HepG2 (cell line): ENCODE measurements at regions not wholly inside any gene's neighbourhood (a gene's known extent, or its start where the extent isn't known, plus 50 kb on each side); places are given as distances from the start of the nearest gene placed in this dataset.

Experiments used
- ATAC-seq: fragments of 200-7000 bp; cut with Tn5 transposase; 3 replicates; pipeline ENCODE4 v1.9.1; 2020; ENCODE audit warnings: mild to moderate bottlenecking, moderate library complexity
- BruUV-seq: library from RNA; stranded (reverse); fragments of 400-500 nt; replicated peaks from 2 replicates; lab custom pipeline; 2021; lab: Mats Ljungman, UMichigan
- CTCF ChIA-PET: fragments of 300-600 bp; formaldehyde crosslinking; extraction: SDS; loops from one replicate; lab custom pipeline; 2021; ENCODE audit warnings: low total read pairs, inconsistent platforms, low intra/inter-chr PET ratio; lab: Yijun Ruan, JAX
- POLR2A ChIA-PET: fragments of 350-600 bp; sonication (Branson Sonifier 250); formaldehyde crosslinking; loops from one replicate; lab custom pipeline; 2020; ENCODE audit warnings: antibody characterized with exemption, inconsistent platforms; lab: Yijun Ruan, JAX
- DNase-seq: peaks from one replicate; pipeline ENCODE4 v3.0.0-alpha.2; 2015; ENCODE audit warnings: low spot score
- FAIRE-seq: peaks from 3 replicates; lab custom pipeline; 2011; peaks lifted over from hg19 to GRCh38; lab: Jason Lieb, UNC
- H2AFZ ChIP-seq: one replicate; pipeline ENCODE4 v1.6.1; 2011; ENCODE audit warnings: low read length, inconsistent platforms
- H3K27ac ChIP-seq: fragments of 300-600 bp; 3 replicates; pipeline ENCODE4 v1.8.0; 2011; ENCODE audit warnings: mixed run types, mild to moderate bottlenecking, mixed read lengths, low read length, inconsistent platforms; ENCODE audit not compliant: insufficient read depth; ENCODE audit errors: extremely low read length
- H3K27me3 ChIP-seq, 2 experiments: fragments of 200-600 bp in 1 of 2; 2 replicates in 1 of 2; 3 replicates in 1 of 2; pipeline versions ENCODE4 v1.6.0 to v1.8.0; 2011; ENCODE audit warnings: low read length in 2 of 2, mild to moderate bottlenecking in 2 of 2, moderate library complexity in 2 of 2, inconsistent platforms in 1 of 2; ENCODE audit not compliant: insufficient read depth in 2 of 2, control insufficient read depth in 1 of 2
- H3K36me3 ChIP-seq, 2 experiments: fragments of 200-600 bp in 1 of 2; replicated peaks in 1 of 2; 2 replicates in 1 of 2; 3 replicates in 1 of 2; pipeline versions ENCODE4 v1.5.1 to v1.8.0; 2011; ENCODE audit warnings: low read length in 2 of 2, inconsistent platforms in 1 of 2; ENCODE audit not compliant: insufficient read depth in 2 of 2, control insufficient read depth in 1 of 2
- H3K4me1 ChIP-seq: 2 replicates; pipeline ENCODE4 v1.5.1; 2012; ENCODE audit warnings: low read length, inconsistent platforms; ENCODE audit not compliant: insufficient read depth
- H3K4me2 ChIP-seq: 2 replicates; pipeline ENCODE4 v1.6.0; 2011; ENCODE audit warnings: low read depth, low read length, inconsistent platforms
- H3K4me3 ChIP-seq, 3 experiments: fragments of 200-600 bp in 1 of 3; sonication (generic), shearing (Covaris generic) in 1 of 3; replicated peaks in 1 of 3; 2 replicates each; pipeline ENCODE4 v1.5.1; 2011 to 2016; ENCODE audit warnings: low read length in 3 of 3, inconsistent platforms in 2 of 3, low read depth in 2 of 3, mild to moderate bottlenecking in 2 of 3, control low read depth in 1 of 3, mixed read lengths in 1 of 3; ENCODE audit not compliant: insufficient read depth in 1 of 3
- H3K79me2 ChIP-seq: one replicate; pipeline ENCODE4 v1.6.1; 2011; ENCODE audit warnings: low read length, inconsistent platforms; ENCODE audit not compliant: insufficient read depth
- H3K9ac ChIP-seq: 2 replicates; pipeline ENCODE4 v1.6.0; 2011; ENCODE audit warnings: mild to moderate bottlenecking, low read depth, low read length, inconsistent platforms; ENCODE audit not compliant: insufficient read depth
- H3K9me3 ChIP-seq: 2 replicates; pipeline ENCODE4 v1.5.1; 2012; ENCODE audit warnings: mild to moderate bottlenecking, low read length
- H4K20me1 ChIP-seq: 2 replicates; pipeline ENCODE4 v1.6.0; 2011; ENCODE audit warnings: inconsistent platforms, mild to moderate bottlenecking, low read length, moderate library complexity; ENCODE audit not compliant: insufficient read depth
- AKAP8 ChIP-seq: sonication (generic); formaldehyde crosslinking; IDR thresholded peaks from 2 replicates; pipeline ENCODE4 v1.5.1; 2020; ENCODE audit warnings: mild to moderate bottlenecking, missing genetic modification reagents
- ATAD3A ChIP-seq: sonication (generic); formaldehyde crosslinking; IDR thresholded peaks from 2 replicates; pipeline ENCODE4 v1.4.0; 2020; ENCODE audit warnings: missing genetic modification reagents
- BCL6 ChIP-seq: IDR thresholded peaks from 2 replicates; pipeline ENCODE4 v1.6.1; 2016; ENCODE audit warnings: missing genetic modification reagents, missing compliant biosample characterization
- BRD4 ChIP-seq: sonication (generic); formaldehyde crosslinking; IDR thresholded peaks from 2 replicates; pipeline ENCODE4 v1.4.0; 2020; ENCODE audit warnings: missing genetic modification reagents
- DRAP1 ChIP-seq: IDR thresholded peaks from 2 replicates; pipeline ENCODE4 v1.6.1; 2016; ENCODE audit warnings: missing genetic modification reagents, missing compliant biosample characterization
- JUNB ChIP-seq: sonication (generic); formaldehyde crosslinking; IDR thresholded peaks from 2 replicates; pipeline ENCODE4 v1.8.0; 2022; ENCODE audit warnings: missing genetic modification reagents, mild to moderate bottlenecking, borderline replicate concordance
- JUND ChIP-seq: sonication (generic); formaldehyde crosslinking; IDR thresholded peaks from 2 replicates; pipeline ENCODE4 v1.8.0; 2022; ENCODE audit warnings: mild to moderate bottlenecking, missing genetic modification reagents
- TSC22D2 ChIP-seq: sonication (generic); formaldehyde crosslinking; IDR thresholded peaks from 2 replicates; pipeline ENCODE4 v1.5.1; 2020; ENCODE audit warnings: missing genetic modification reagents, mild to moderate bottlenecking, borderline replicate concordance
- ZNF569 ChIP-seq: sonication (generic); formaldehyde crosslinking; IDR thresholded peaks from 2 replicates; pipeline ENCODE4 v1.5.0; 2020; ENCODE audit warnings: mild to moderate bottlenecking, missing genetic modification reagents, moderate library complexity, borderline replicate concordance
- WGBS: methylation state at CpG from one replicate; pipeline ENCODE4 v1.1.6; 2017; ENCODE audit warnings: low lambda C conversion rate; 5-methylcytosine and 5-hydroxymethylcytosine counted together
- in situ Hi-C: cut with HindIII; loops from 2 replicates; pipeline ENCODE4 v1.10.0; 2017; ENCODE audit warnings: low pct_unique_long_range_greater_than_20kb; ENCODE audit not compliant: extremely low pct_ligation_motif_present
- intact Hi-C: fragments of 100-400 bp; cut with micrococcal nuclease; formaldehyde crosslinking; loops from one replicate; pipeline ENCODE4 v1.10.0; 2022; ENCODE audit not compliant: unreplicated experiment

- POLR2A ChIA-PET: no interaction called here
- no peak for DNase-seq
- no peak overlapping the region for H3K27ac ChIP-seq
- H3K9me3 ChIP-seq: no peaks in the 10 kb centered on the region
- no peak overlapping the region for H2AFZ ChIP-seq
- H3K9ac ChIP-seq: no peak overlapping the region
- no peak for FAIRE-seq
- TF ChIP-seq BRD4 (no peak), JUNB (CRISPR knock-in tag) (no peak), ZNF569 (CRISPR knock-in tag) (no peak), JUND (no peak), BCL6 (CRISPR knock-in tag) (no peak), TSC22D2 (CRISPR knock-in tag) (no peak), ATAD3A (no peak), AKAP8 (no peak), DRAP1 (CRISPR knock-in tag) (no peak)
- TF ChIP-seq, all 625 proteins: peak for 0
- H4K20me1 ChIP-seq: no peaks in the 10 kb centered on the region
- H3K79me2 ChIP-seq: no peaks in the 10 kb centered on the region
- in situ Hi-C loops: no loop called here
- intact Hi-C loops: no loop called here
- WGBS: 43% methylated on average over 11 of the region's 23 CpGs
- ATAC-seq: no peak
- no peaks in the 10 kb centered on the region for H3K4me1 ChIP-seq
- CTCF ChIA-PET: no interaction called here
- H3K36me3 ChIP-seq: no peaks in the 10 kb centered on the region
- H3K4me3 ChIP-seq: no peak overlapping the region
- no TSS peak for BruUV-seq
- H3K27me3 ChIP-seq: peaks cover 1 to 4% of the 10 kb centered on the region in 2 experiments; a peak in 4 of 5 replicates
- H3K4me2 ChIP-seq: no peak overlapping the region
Observed at GRCh38 chr14:104515811-104516780, 63.5 kb upstream of the C14orf180 start.
